ENCODE measurements at regions not wholly inside any gene's neighbourhood (a gene's known extent, or its start where the extent isn't known, plus 50 kb on each side); places are given as distances from the start of the nearest gene placed in this dataset.
"Not testable (repeated sequence)": the region's sequence is repeated elsewhere in the genome, so short reads cannot be mapped to it uniquely, and the experiment has no call there.

- no peaks in the 10 kb centered on the region for H3K79me2 ChIP-seq
- no peak overlapping the region for H3K9ac ChIP-seq
- H3K4me1 ChIP-seq, result no peaks in the 10 kb centered on the region
- no peak overlapping the region for H3K27ac ChIP-seq
- TF ChIP-seq CTCF (IDR thresholded peaks at IDR 0.05), result no peak
- H3K27me3 ChIP-seq (ENCODE audit: control insufficient read depth, insufficient read depth, low read length), result no peaks in the 10 kb centered on the region
- no peak overlapping the region for H3K4me2 ChIP-seq (ENCODE audit: low read length)
- no peaks in the 10 kb centered on the region for H3K36me3 ChIP-seq (ENCODE audit: control insufficient read depth, insufficient read depth, low read length)
- no peak overlapping the region for H3K4me3 ChIP-seq (ENCODE audit: low read depth, low read length)
- no peaks in the 10 kb centered on the region for H3K9me3 ChIP-seq (ENCODE audit: control insufficient read depth, low read length)
- no peak overlapping the region for H2AFZ ChIP-seq
Observed at GRCh38 chr10:34957531-34957930, 132.6 kb downstream of the CUL2 start.

GRCh38 chr10:34956756-34957155 is 133.4 kb downstream of the CUL2 start:
- Histone ChIP-seq H3K27ac (no peak overlapping the region), H2AFZ (no peak overlapping the region), H3K36me3 (ENCODE audit: control insufficient read depth, insufficient read depth, low read length) (no peaks in the 10 kb centered on the region), H3K4me1 (no peaks in the 10 kb centered on the region), H3K9me3 (ENCODE audit: control insufficient read depth, low read length) (no peaks in the 10 kb centered on the region), H3K9ac (no peak overlapping the region), H3K4me2 (ENCODE audit: low read length) (no peak overlapping the region), H3K79me2 (no peaks in the 10 kb centered on the region), H3K4me3 (ENCODE audit: low read depth, low read length) (no peak overlapping the region), H3K27me3 (ENCODE audit: control insufficient read depth, insufficient read depth, low read length) (no peaks in the 10 kb centered on the region)
- TF ChIP-seq CTCF (IDR thresholded peaks at IDR 0.05), result no peak

DNA sequence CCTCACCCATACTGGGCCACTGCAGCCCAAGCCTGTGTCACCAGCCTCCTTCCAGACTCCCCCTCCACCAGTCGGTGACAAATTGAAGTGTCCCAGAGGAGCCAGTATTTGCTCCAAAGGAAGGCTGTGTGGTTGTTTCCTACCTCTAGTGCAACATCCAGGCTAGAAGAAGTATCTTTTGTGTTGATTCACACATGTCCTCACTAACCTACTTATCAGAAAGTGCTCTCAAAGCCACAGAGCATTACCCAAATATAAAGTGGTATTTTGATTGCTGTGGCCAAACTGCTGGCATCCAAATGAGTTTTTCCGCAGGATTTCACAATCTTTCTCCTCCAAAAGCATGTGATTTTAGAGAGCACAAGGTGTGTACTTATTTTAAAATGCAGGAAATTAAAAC is 134.8 kb downstream of the CUL2 start:
- H3K4me1 ChIP-seq, result no peaks in the 10 kb centered on the region

DNA sequence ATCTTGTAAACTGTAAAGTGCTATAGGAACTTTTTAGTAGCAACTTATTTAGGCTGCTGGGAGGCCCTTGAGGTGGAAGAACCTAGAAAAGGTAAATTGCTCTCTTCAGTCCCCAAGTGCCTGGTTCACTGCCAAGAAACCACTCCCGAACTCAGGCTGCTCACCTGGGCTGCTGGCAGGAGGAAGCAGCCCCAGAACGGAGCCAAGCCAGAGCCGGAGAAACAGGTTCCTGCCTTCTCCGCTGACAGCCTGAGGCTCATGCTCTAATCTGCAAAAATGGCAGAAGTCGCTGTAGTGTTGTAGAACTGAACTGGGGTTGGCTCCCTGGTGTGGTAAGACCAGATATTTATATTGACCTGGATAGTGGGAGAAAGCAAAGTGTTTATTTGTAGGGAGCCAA is 136.0 kb downstream of the CUL2 start:
- no peak overlapping the region for H3K27ac ChIP-seq

More for the DNA sequence above, 134.8 kb downstream of the CUL2 start:
- no peak for TF ChIP-seq CTCF (IDR thresholded peaks at IDR 0.05)
- H2AFZ ChIP-seq, result no peak overlapping the region
- no peak overlapping the region for H3K4me2 ChIP-seq (ENCODE audit: low read length)
- no peaks in the 10 kb centered on the region for H3K9me3 ChIP-seq (ENCODE audit: control insufficient read depth, low read length)
- no peak overlapping the region for H3K9ac ChIP-seq
- no peak overlapping the region for H3K4me3 ChIP-seq (ENCODE audit: low read depth, low read length)
- H3K36me3 ChIP-seq (ENCODE audit: control insufficient read depth, insufficient read depth, low read length), result no peaks in the 10 kb centered on the region
- H3K27me3 ChIP-seq (ENCODE audit: control insufficient read depth, insufficient read depth, low read length), result no peaks in the 10 kb centered on the region
- no peaks in the 10 kb centered on the region for H3K79me2 ChIP-seq
- H3K27ac ChIP-seq, result no peak overlapping the region

GRCh38 chr10:34951263-34951887 is 136.3 kb upstream of the PARD3 start:
- H3K4me2 ChIP-seq (ENCODE audit: low read length); H3K4me3 ChIP-seq (ENCODE audit: low read depth, low read length); H2AFZ ChIP-seq; H3K4me1 ChIP-seq; H3K9ac ChIP-seq; H3K27me3 ChIP-seq (ENCODE audit: control insufficient read depth, insufficient read depth, low read length); H3K27ac ChIP-seq; H3K79me2 ChIP-seq; H3K36me3 ChIP-seq (ENCODE audit: control insufficient read depth, insufficient read depth, low read length); H3K9me3 ChIP-seq (ENCODE audit: control insufficient read depth, low read length): not testable (repeated sequence)

More for the DNA sequence above, 136.0 kb downstream of the CUL2 start:
- H3K4me3 ChIP-seq (ENCODE audit: low read depth, low read length), result no peak overlapping the region
- H2AFZ ChIP-seq, result no peak overlapping the region
- H3K27me3 ChIP-seq (ENCODE audit: control insufficient read depth, insufficient read depth, low read length), result no peaks in the 10 kb centered on the region
- no peaks in the 10 kb centered on the region for H3K36me3 ChIP-seq (ENCODE audit: control insufficient read depth, insufficient read depth, low read length)
- H3K4me1 ChIP-seq, result no peaks in the 10 kb centered on the region
- no peak overlapping the region for H3K9ac ChIP-seq
- no peak overlapping the region for H3K4me2 ChIP-seq (ENCODE audit: low read length)
- no peaks in the 10 kb centered on the region for H3K79me2 ChIP-seq
- TF ChIP-seq CTCF (IDR thresholded peaks at IDR 0.05), result no peak
- H3K9me3 ChIP-seq (ENCODE audit: control insufficient read depth, low read length), result no peaks in the 10 kb centered on the region

GRCh38 chr10:34945951-34946522 is 130.9 kb upstream of the PARD3 start:
- not testable (repeated sequence) for H3K27ac ChIP-seq; H2AFZ ChIP-seq; H3K4me2 ChIP-seq (ENCODE audit: low read length); H3K9ac ChIP-seq; H3K4me1 ChIP-seq; H3K9me3 ChIP-seq (ENCODE audit: control insufficient read depth, low read length); H3K79me2 ChIP-seq; H3K4me3 ChIP-seq (ENCODE audit: low read depth, low read length); H3K27me3 ChIP-seq (ENCODE audit: control insufficient read depth, insufficient read depth, low read length); H3K36me3 ChIP-seq (ENCODE audit: control insufficient read depth, insufficient read depth, low read length)
